Epithelial cell of prostate (primary cell): ENCODE measurements at regions not wholly inside any gene's neighbourhood (a gene's known extent, or its start where the extent isn't known, plus 50 kb on each side); places are given as distances from the start of the nearest gene placed in this dataset.

Experiments
- DNase-seq: peaks from one replicate; pipeline ENCODE4 v3.0.0-alpha.2; 2011; ENCODE audit warnings: low read depth, low spot score
- H3K27ac ChIP-seq: fragments of 450-650 bp; 2 replicates; pipeline ENCODE4 v1.5.1; 2017; ENCODE audit warnings: mild to moderate bottlenecking

- no peak for DNase-seq
- H3K27ac ChIP-seq: no peak overlapping the region
These were observed 807.0 kb upstream of the SOX9 start for GRCh38 chr17:71313866-71314265.

- no peak overlapping the region for H3K27ac ChIP-seq
- no peak for DNase-seq
These were observed 805.3 kb upstream of the SOX9 start for GRCh38 chr17:71315568-71315967.

GRCh38 chr17:71316176-71316897 lies 804.5 kb upstream of the SOX9 start:
- no peak for DNase-seq
- H3K27ac ChIP-seq: no peak overlapping the region

GRCh38 chr17:71320009-71320796 lies 800.6 kb upstream of the SOX9 start:
- no peak overlapping the region for H3K27ac ChIP-seq
- DNase-seq: no peak

- no peak overlapping the region for H3K27ac ChIP-seq
- DNase-seq: no peak
These were observed 795.7 kb upstream of the SOX9 start for GRCh38 chr17:71325117-71325516.

GRCh38 chr17:71325886-71326285 lies 794.9 kb upstream of the SOX9 start:
- H3K27ac ChIP-seq: no peak overlapping the region
- no peak for DNase-seq

- no peak for DNase-seq
- H3K27ac ChIP-seq: no peak overlapping the region
These were observed 793.3 kb upstream of the SOX9 start for GRCh38 chr17:71327376-71328059.

- no peak for DNase-seq
- H3K27ac ChIP-seq: no peak overlapping the region
These were observed 791.3 kb upstream of the SOX9 start for GRCh38 chr17:71329310-71330098.

GRCh38 chr17:71330099-71330375 lies 790.8 kb upstream of the SOX9 start:
- DNase-seq: no peak
- H3K27ac ChIP-seq: no peak overlapping the region

- H3K27ac ChIP-seq: no peak overlapping the region
- no peak for DNase-seq
These were observed 789.0 kb upstream of the SOX9 start for GRCh38 chr17:71331754-71332325.

GRCh38 chr17:71334048-71334751 lies 786.6 kb upstream of the SOX9 start:
- H3K27ac ChIP-seq: no peak overlapping the region
- no peak for DNase-seq

- no peak overlapping the region for H3K27ac ChIP-seq
- DNase-seq: no peak
These were observed 785.6 kb upstream of the SOX9 start for GRCh38 chr17:71335212-71335611.

- H3K27ac ChIP-seq: no peak overlapping the region
- no peak for DNase-seq
These were observed 782.9 kb upstream of the SOX9 start for GRCh38 chr17:71337938-71338337.

GRCh38 chr17:71338396-71338795 lies 782.4 kb upstream of the SOX9 start:
- H3K27ac ChIP-seq: no peak overlapping the region
- no peak for DNase-seq

- no peak overlapping the region for H3K27ac ChIP-seq
- no peak for DNase-seq
These were observed 781.6 kb upstream of the SOX9 start for GRCh38 chr17:71339206-71339605.

- no peak overlapping the region for H3K27ac ChIP-seq
- no peak for DNase-seq
These were observed 778.1 kb upstream of the SOX9 start for GRCh38 chr17:71342737-71343136.

- no peak for DNase-seq
- no peak overlapping the region for H3K27ac ChIP-seq
These were observed 770.8 kb upstream of the SOX9 start for GRCh38 chr17:71349908-71350600.

GRCh38 chr17:71360301-71360700 lies 760.5 kb upstream of the SOX9 start:
- H3K27ac ChIP-seq: no peak overlapping the region
- no peak for DNase-seq
